Activated CD4-positive, CD25-positive, alpha-beta regulatory T cell treated with anti-CD3 and anti-CD28 coated beads, Interleukin-2, amount 50 U/mL, for 24 hours (primary cell): ENCODE measurements at regions not wholly inside any gene's neighbourhood (a gene's known extent, or its start where the extent isn't known, plus 50 kb on each side); places are given as distances from the start of the nearest gene placed in this dataset.
"Not testable (repeated sequence)": the region's sequence is repeated elsewhere in the genome, so short reads cannot be mapped to it uniquely, and the experiment has no call there.

Experiments
- ATAC-seq, 2 donors: fragments of 150-1000 bp; cut with Tn5 transposase; one replicate each; pipeline ENCODE4 v1.10.0; 2021; ENCODE audit warnings: mild to moderate bottlenecking in 1 of 2, moderate library complexity in 1 of 2

DNA sequence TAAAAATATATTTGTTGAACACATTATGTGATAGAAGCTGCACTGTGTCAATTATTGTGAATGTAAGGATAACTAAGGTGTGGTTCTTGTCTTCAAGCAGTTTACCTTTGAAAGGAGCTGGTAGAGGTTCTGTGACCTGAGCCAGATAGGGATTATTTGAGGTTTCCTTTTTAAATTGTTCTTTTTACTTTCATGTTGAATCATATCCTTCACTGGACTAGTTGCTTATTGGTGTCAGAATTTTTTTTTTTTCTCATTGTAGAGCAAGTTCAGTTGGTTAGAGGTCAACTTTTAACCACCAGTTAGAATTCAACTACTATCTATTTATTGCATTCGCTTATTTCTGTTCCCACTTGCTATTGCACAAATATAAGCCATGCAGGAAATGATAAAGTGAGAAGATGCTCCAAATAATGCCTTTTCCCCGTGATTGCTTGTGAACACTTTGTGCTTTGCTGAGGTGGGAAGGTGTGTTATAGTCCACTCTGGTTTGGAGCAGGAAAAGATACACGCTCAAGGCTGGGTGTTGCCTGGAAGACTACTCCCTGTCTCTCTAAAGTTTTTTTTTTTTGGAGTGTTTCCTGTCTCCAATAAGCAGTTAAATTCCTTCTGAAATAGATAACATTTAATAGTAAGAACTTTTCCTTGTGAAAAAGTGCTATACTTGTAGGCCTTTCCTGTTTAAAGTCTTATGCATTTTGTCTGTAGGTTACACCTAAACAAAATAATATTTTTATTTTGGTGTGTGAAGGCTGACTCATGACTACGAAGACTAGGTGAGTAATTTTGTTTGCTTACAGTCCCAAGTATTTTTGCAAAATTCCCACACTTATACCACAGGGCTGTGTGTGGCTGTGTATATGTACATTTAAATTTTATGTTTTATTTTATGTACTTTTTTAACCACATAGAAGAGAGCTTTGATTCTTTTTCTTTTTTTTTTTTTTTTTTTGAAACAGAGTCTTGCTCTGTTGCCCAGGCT, 83.8 kb upstream of the LCORL start:
- no peak for ATAC-seq

GRCh38 chr4:18103876-18104605, 82.5 kb upstream of the LCORL start:
- no peak for ATAC-seq

GRCh38 chr4:18100657-18101056, 79.1 kb upstream of the LCORL start:
- no peak for ATAC-seq

GRCh38 chr4:18090447-18090846, 68.9 kb upstream of the LCORL start:
- ATAC-seq = not testable (repeated sequence)

DNA sequence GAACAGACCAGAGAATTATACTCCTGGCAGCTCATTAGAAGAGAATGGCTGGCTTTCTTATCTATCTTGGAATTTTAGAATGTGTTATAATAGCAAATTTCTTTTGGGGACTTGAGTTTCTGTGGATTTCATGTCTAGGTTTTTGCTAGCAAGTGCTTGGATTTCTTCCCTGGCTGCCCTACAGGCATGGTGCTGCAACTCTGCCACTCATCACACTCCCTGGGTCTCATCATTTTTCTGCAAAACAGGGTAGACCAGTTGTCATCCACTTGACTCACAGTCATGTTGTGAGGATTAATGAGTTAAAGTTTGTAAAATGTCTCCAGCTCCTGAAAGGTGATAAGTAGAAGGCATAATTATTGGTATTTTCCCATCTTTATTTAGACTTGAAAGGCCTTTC, 60.7 kb upstream of the LCORL start:
- ATAC-seq = no peak

DNA sequence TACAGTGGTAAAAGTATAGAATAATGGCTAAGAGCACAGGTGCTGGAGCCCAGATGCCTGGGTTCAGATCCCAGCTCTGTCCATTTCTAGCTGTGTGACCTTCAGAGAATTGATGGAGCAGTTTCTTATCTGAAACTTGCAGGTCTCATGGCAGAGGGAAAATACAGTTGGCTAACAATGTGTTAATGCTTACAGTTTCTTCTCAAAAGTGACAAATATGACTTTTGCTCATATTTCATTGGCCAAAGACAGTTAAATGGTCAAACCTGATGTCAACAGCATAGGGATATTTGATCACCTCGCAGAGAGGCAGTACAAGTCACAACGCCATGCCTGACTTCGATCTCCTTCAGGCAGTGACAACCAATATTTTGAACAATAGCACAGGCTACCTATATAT, 60.2 kb upstream of the LCORL start:
- no peak for ATAC-seq

- no peak for ATAC-seq
Observed at GRCh38 chr4:18077808-18078207, 56.3 kb upstream of the LCORL start.

DNA sequence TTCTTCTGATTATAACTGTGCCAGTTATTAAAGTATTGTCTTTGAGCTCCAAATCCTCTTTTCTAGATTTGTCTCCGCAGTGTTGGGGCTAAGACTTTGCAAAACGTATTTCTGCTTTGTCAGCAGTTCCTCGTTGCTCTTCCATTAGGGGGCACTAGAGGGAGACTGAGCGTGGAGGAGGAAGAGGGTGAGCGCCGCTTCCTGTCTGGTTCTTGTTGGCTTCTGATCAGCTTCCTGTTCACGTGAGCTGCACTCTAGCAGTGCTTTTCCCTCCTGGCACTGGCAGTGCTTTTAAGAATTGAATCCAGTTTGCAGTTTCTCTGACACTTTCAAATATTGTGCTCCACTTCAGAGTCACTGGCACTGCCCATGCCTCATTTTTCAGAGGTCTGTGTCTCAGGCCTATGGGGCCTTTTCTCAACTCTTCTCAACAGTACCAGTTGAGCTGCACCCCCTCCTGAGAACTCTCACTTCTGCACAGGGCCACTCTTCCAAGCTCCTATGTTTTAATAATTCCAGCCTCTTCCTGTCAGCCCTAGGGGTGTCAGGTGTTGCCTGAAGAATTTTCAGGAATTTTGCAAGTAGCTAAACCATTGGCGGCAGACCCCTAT, 54.4 kb upstream of the LCORL start:
- peak; percentile 38 to 45 for ATAC-seq

- no peak for ATAC-seq
Observed at GRCh38 chr4:18071894-18072293, 50.3 kb upstream of the LCORL start.
